HuH-7.5 (cell line): ENCODE measurements at regions not wholly inside any gene's neighbourhood (a gene's known extent, or its start where the extent isn't known, plus 50 kb on each side); places are given as distances from the start of the nearest gene placed in this dataset.

Experiments used
- DNase-seq: peaks from one replicate; pipeline ENCODE4 v3.0.0; 2011; ENCODE audit warnings: low spot score

DNA sequence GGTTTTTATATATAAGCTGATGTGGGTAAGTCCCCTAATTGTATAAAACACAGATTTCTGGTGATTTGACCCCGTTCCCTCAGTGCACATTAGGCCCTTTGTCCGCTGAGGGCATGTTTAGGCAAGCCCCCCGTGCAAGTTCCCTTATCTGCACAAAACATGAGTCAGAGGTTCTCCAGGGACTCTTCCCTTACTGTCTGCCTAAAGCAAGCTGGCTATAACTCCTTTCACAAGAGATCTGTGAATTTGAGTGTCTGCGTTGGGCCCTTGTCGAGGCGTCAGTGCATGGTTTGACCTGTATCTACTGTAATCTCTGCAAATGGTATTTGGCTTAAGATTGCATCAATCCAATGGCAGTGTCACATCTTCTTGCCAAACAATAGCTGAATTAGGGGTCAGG, 712.8 kb downstream of the CDH8 start:
- no peak for DNase-seq

DNA sequence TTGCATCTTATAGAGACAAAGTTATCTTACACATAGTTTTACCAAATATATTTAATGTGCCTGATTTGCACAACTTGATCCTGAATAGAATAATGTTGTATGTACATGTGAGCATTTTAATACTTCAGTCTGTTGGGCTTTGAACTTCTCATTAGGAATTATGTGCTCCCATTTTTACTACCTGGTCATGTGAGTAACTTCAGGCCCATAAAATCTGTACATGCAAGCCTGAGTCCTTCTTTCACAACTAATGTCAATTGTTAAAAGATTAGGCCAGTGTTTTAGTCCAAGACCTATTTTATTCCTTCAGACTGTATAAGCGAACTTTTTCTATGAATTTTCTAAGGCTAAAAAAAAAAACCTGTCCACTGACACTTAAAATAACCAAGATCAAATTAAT, 715.4 kb downstream of the CDH8 start:
- no peak for DNase-seq

DNA sequence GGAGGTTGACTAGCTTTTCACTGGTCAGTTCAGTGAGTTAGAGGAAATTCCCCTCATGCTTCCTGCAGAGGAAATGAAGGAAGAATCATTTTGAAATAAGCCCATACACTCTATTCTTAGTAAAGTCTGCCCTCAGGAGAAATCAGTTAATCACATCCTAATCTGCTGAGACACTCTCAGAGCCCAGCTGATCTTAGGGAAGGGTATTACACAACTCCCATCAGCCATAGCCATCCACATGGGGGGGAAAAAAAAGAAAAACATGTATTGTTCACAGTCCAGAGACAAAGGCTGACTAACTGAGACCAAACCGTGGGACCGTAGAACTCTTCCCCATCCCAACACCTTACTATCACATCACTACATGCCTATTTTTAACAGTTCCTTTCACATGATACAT, 722.3 kb downstream of the CDH8 start:
- no peak for DNase-seq

DNA sequence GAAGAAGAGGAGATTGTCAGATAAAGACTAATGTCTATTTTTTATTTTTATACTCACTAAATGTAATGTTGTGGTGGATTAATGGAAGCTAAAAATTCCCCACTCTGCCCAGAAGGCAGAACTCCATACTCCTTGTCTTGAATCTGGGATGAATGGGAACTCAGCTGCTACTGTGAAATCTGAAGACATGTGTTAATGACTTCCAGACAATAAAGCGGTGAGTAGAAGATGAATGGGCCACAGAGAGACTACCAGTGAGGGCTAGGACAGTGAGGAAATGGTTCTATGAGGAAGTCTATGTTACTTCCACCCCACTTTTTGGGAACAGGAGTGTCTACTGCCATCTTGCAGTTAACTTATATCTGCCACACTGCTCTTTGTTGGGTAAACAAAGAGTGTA, 726.9 kb downstream of the CDH8 start:
- no peak for DNase-seq

DNA sequence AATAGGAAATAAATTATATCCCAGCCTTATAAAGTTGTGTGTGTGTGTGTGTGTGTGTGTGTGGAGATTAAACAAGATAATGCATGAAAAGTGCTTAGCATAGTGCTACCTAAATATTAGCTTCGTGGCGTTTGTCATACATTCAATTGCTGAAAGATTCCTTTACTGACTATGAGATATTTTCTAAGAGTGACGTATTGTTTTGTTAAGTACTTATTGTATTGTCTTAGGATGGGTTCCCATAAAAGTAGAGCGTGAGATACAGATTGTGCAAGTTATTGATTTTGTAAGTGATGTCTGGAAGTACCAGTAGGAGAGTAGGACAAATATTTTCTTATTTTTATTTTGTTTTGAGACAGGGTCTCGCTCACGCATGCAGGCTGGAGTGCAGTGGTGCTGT, 730.0 kb downstream of the CDH8 start:
- no peak for DNase-seq

GRCh38 chr16:61296814-61297213, 739.4 kb downstream of the CDH8 start:
- no peak for DNase-seq

GRCh38 chr16:61296305-61296704, 739.9 kb downstream of the CDH8 start:
- no peak for DNase-seq

- DNase-seq = no peak
These were observed 740.9 kb downstream of the CDH8 start for GRCh38 chr16:61295311-61295710.

- no peak for DNase-seq
These were observed 747.1 kb downstream of the CDH8 start for GRCh38 chr16:61289141-61289540.

DNA sequence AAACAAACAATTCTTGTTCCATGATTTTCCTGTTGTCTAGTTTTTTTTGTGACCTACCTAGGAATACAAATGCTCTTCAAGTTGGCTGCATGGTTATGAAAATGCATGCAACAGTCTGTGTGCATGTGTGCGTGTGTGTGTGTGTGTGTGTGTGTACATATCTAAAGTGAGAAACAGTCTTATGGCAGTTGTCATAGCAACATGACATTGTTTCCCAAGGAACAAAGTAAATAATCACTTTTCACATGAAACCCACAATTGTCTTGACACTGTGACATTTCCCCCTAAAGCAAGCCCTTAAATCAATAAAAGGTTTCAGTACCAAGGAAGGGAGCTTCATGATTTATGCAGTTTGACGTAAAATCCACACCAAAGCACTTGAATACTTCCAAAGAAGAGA, 758.4 kb downstream of the CDH8 start:
- no peak for DNase-seq

DNA sequence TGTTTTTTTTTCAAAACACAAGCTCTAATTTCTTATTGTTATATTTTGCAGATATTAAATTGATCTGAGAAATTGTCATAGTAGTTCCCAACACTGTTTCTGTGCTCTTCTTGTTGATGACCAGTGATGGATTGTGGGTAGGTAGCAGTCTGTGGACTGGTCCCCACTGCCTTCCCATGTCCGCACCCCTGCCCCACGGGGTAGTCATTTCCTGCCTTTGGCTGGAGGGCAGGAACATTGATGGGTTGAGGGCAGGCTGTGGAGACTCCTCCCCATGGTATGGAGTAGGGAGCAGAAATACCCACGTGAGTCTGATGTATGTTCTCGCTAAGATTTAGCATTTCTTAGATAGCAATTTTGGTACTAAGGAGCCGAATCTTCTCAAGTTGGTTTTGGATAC, 762.0 kb downstream of the CDH8 start:
- DNase-seq = no peak

GRCh38 chr16:61270726-61271125, 765.5 kb downstream of the CDH8 start:
- no peak for DNase-seq

GRCh38 chr16:61263400-61263799, 772.8 kb downstream of the CDH8 start:
- DNase-seq = no peak

DNA sequence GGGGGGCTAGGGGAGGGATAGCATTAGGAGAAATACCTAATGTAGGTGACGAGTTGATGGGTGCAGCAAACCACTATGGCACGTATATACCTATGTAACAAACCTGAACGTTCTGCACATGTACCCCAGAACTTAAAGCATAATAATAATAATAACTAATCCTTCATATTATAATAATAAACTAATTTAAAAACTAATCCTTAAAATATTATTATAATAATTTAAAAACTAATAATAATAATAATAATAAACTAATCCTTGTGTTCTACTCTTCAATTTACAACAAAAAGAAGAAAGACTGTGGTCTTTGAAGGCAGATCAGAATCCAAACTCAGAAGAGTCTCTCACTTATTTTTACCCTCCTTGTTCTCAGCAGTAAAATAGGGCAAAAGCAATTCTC, 774.9 kb downstream of the CDH8 start:
- no peak for DNase-seq

DNA sequence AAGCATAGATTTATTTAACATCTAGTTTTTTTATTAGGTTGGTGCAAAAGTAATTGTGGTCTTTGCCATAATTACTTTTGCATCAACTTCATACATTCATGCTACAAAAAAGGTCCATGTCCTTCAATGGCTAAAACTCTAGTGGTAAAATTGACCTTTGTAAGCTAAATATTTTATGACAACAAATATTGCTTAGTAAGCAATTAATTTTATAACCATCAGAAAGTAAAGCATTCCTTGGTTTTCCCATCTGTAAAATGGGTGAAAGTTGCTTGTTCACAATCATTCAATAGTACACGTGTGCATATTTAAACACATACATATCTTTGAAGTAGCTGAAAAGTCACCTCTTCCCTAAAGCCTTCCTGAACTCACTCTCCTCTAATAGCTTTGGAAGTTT, 789.6 kb downstream of the CDH8 start:
- no peak for DNase-seq

GRCh38 chr16:61243954-61244353, 792.3 kb downstream of the CDH8 start:
- no peak for DNase-seq

DNA sequence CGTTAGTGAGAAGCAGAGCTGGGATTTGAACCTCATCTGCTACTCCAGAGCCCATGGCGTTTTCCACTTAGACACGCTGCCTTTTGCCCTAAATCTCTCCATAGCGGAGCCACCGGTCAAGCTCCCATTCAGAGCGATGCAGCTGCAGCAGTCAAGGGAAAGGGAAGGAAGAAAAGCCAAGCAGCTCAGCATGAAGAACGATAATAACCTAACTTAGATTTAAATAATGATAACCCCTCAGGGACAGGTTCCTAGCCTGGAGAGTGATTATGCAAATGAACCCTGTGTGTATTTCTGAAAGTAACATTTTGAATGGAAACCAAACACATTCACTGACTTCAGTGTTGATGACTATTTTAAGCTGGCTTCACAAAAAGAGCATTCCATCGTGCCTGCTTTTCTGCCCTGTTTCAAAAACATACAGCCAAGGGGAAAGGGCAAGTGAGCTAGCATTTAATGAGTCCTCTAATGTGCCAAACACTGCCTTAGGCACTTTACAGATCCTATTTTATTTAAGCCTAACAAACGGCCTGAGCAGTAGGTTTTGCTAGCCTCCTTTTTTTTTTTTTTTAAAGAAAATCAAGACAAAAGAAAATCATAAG, 798.3 kb downstream of the CDH8 start:
- DNase-seq = no peak

- DNase-seq = no peak
These were observed 802.5 kb downstream of the CDH8 start for GRCh38 chr16:61233713-61234112.

DNA sequence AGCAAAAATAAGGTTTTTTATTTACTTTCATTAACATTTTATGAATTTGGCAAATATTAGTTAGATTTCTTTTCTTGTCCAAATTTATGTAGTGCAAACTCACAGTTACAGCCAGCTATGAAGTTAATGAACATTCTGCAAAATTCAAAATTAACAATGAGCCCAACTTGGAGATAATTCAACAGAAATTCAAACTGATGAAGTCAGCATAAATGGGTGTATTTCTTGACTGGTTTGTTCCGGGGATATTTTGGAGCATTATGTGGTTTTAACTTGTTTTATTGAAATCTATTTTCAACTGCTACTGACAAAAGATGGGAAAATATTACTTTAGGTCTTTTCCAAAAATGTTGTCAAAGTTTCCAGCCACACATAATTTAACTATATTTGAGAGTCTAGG, 807.9 kb downstream of the CDH8 start:
- no peak for DNase-seq

DNA sequence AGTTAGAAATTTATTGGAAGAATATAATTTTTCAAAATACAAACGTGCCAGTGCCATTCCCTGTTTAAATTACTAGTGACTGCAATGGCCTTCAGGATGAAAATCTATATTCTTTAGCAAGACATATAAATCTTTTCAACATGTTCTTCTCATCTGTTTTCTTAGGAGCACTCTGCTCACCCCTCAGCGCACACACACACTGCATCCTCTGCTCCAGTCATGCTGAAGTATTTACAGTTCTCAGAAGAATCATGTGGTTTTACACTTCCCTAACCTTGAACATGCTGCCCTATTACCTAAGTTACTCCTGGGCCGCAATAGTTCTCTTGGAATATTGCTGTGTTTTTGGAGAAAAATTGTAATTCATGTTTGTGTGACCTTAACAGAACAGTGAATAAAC, 820.6 kb downstream of the CDH8 start:
- DNase-seq = no peak

DNA sequence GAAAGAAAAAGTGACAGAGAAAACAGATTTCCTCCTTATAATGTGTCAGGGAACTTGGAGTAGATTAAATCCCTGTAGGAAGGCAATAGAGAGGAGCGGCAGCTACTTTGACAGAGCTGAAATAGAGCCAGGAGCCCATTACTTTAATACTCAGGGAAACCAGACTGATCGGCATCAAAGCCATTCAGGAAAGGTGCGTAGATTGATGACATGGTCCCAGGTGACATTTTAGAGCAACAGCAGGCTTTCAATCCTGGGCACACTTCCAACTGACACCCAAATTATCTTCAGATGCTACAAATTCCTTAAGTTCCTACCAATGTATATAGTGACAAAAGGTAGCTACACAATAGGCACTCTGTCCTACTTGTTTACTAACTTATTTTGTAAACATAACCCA, 821.5 kb downstream of the CDH8 start:
- DNase-seq = no peak

DNA sequence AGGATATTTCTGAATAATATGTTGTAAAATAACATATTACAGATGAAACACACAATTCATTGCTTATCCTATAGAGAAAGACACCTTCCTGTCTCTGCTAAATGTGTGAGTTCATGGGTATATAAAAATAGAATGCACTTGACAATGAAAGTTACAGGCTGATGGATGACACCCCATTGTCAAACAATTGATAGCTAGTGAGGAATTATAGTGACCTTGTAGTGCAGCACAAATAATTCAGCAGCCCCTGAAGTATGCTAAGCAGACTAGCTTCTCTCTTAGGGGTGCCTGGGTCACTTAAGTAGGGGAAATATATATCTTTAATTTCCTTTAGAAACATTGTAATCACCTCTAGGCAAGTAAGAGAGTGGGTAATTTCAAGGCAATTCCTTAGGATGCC, 826.2 kb downstream of the CDH8 start:
- no peak for DNase-seq

DNA sequence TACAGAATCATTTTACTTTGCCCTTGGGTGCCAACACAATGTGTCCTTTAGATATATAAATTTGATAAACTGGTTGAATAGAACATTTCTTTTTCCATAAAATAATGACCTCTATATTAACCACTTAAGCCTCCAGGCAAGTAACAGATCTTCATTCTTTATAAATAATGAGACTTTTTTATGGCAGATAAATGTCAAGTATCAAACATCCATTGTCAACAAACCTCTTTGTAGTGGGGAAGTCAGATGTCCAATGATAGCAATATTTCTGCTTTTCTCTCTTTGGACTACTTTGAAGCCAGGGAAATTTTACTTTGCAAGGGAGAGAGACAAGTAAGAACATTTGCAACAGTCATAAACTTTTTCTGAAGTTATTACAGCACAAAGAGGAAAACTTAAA, 841.2 kb downstream of the CDH8 start:
- no peak for DNase-seq

DNA sequence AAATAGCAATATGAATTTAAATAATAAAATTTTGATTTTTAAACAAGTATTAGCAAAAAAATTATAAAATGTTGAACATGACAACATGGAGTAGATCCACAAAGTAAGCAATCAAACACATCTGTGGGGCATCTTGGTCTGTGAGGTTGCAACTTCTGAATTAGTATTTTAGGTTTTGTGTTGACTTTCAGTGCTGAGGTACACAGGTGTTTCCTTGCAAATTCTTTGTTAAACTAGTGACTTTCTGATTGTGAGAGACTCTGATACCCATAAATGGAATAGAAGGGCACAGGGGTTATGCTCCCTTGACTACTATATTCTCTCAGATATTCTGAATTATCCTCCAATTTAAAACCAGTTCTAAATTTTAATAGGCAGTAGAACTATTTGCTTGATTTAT, 841.7 kb downstream of the CDH8 start:
- no peak for DNase-seq

DNA sequence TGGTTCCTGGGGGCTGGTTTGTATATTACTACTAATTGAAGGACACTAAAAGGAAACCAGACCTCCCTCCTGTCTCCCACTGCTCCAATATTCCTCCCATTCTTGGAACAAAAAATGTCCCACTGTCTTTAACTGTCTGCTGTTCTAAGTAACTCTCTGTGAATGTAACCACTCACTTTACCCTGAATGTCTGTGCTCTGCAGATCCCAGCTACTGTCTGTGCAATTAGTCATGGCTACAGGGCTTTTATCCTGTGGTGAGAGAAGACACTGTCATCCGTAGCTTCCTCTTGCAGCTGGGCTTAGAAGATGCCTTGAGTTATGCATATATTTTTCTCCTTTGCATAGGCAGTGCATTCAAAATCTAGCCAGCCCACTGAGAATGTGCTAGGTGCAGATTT, 853.8 kb downstream of the CDH8 start:
- DNase-seq = no peak
